GM12865 (cell line): ENCODE measurements at regions not wholly inside any gene's neighbourhood (a gene's known extent, or its start where the extent isn't known, plus 50 kb on each side); places are given as distances from the start of the nearest gene placed in this dataset.

Experiments used
- DNase-seq: peaks from one replicate; pipeline ENCODE4 v3.0.0; 2010; ENCODE audit warnings: low read depth
- H3K4me3 ChIP-seq: 2 replicates; pipeline ENCODE4 v1.5.1; 2011; ENCODE audit warnings: mild to moderate bottlenecking, low read depth, low read length, control low read depth
- CTCF ChIP-seq: IDR thresholded peaks from 2 replicates; pipeline ENCODE4 v1.5.1; 2011; ENCODE audit warnings: low read length, control low read depth, low read depth, inconsistent platforms; ENCODE audit not compliant: insufficient read depth; ENCODE audit errors: missing control alignments

DNA sequence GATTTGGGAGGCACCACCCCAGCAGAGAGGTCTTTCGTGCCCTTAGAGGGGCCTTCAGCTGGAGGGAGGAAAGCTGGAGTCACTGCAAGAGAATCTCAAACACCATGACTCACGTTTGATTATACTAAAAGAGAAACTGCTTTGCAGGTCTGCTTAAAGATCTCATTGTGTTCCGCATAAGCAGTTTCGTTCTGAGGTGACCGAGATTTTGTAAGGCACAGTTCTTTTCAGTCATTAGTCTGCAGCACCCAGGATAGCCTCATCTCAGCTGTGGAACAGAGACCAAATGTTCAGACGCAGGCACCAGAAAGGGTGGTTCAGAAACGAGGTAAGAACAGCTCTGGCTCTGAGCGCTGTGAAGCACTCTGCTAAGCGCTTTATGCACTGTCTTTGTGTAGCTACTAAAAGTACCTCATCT, 71.2 kb upstream of the GTF3A start:
- no peak for TF ChIP-seq CTCF
- peak overlapping the region; percentile 1 for H3K4me3 ChIP-seq
- DNase-seq = peak; percentile 92

GRCh38 chr13:27353708-27354107, 70.7 kb upstream of the GTF3A start:
- H3K4me3 ChIP-seq = peak overlapping the region; percentile 1
- no peak for TF ChIP-seq CTCF
- DNase-seq = no peak

- no peak for TF ChIP-seq CTCF
- H3K4me3 ChIP-seq = no peak overlapping the region
- DNase-seq = no peak
Measured at GRCh38 chr13:27354379-27354778, 70.0 kb upstream of the GTF3A start.

- DNase-seq = no peak
- H3K4me3 ChIP-seq = no peak overlapping the region
- TF ChIP-seq CTCF = no peak
Measured at GRCh38 chr13:27355894-27356293, 68.5 kb upstream of the GTF3A start.

DNA sequence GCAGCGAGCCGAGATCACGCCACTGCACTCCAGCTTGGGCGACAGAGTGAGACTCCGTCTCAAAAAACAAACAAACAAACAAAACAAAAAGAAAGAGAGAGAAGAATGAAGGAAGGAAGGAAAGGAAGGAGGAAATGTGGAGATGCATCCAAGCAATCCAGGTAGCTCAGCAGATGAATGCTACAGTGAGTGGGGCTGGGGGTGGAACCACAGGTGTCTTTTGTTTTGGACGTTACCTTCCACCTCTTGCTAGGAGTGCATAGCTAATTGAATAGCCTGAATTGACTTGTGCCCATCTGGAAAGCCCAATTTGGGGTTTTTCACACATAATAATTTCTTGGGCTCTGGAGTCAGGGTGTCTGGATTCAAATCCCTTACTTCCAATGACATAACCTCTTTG, 66.0 kb upstream of the GTF3A start:
- TF ChIP-seq CTCF = no peak
- no peak for DNase-seq
- no peak overlapping the region for H3K4me3 ChIP-seq

GRCh38 chr13:27359199-27359821, 65.1 kb upstream of the GTF3A start:
- peak; percentile 77 for TF ChIP-seq CTCF
- DNase-seq = peak; percentile 74
- no peak overlapping the region for H3K4me3 ChIP-seq

DNA sequence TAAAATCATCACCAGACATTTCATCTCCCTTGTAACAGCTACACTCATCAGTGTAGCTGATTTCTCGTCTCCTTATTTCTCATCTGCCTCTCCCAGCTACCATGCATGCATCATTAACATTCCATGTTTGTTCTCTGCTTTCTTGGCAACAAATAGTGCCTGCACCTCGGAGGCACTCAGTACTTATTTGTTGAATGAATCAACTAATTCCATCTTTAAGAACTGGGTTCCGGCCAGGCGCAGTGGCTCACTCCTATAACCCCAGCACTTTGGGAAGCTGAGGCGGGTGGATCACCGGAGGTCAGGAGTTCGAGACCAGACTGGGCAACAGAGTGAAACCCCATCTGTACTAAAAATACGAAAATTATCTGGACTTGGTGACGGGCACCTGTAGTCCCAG, 63.9 kb upstream of the GTF3A start:
- DNase-seq = no peak
- TF ChIP-seq CTCF = no peak
- no peak overlapping the region for H3K4me3 ChIP-seq
